ENCODE measurements at regions not wholly inside any gene's neighbourhood (a gene's known extent, or its start where the extent isn't known, plus 50 kb on each side); places are given as distances from the start of the nearest gene placed in this dataset.

GRCh38 chr10:125424191-125424847 is 258.6 kb downstream of the TEX36 start:
- no peak overlapping the region for H3K27ac ChIP-seq
- DNase-seq (ENCODE audit: low spot score), result no peak
- no peak for TF ChIP-seq CTCF (IDR thresholded peaks at IDR 0.05)
- no peak overlapping the region for H3K4me3 ChIP-seq

- TF ChIP-seq CTCF (IDR thresholded peaks at IDR 0.05), result no peak
- no peak overlapping the region for H3K4me3 ChIP-seq
- DNase-seq (ENCODE audit: low spot score), result no peak
- H3K27ac ChIP-seq, result no peak overlapping the region
Observed at GRCh38 chr10:125423569-125423968, 259.4 kb downstream of the TEX36 start.

GRCh38 chr10:125419831-125420230 is 259.5 kb upstream of the CTBP2 start:
- H3K27ac ChIP-seq, result no peak overlapping the region
- no peak overlapping the region for H3K4me3 ChIP-seq
- no peak for DNase-seq (ENCODE audit: low spot score)
- TF ChIP-seq CTCF (IDR thresholded peaks at IDR 0.05), result no peak

GRCh38 chr10:125419146-125419545 is 258.8 kb upstream of the CTBP2 start:
- no peak overlapping the region for H3K27ac ChIP-seq
- H3K4me3 ChIP-seq, result no peak overlapping the region
- TF ChIP-seq CTCF (IDR thresholded peaks at IDR 0.05), result no peak
- no peak for DNase-seq (ENCODE audit: low spot score)

- TF ChIP-seq CTCF (IDR thresholded peaks at IDR 0.05), result no peak
- no peak overlapping the region for H3K4me3 ChIP-seq
- H3K27ac ChIP-seq, result no peak overlapping the region
- no peak for DNase-seq (ENCODE audit: low spot score)
Observed at GRCh38 chr10:125417605-125418004, 257.2 kb upstream of the CTBP2 start.

- no peak for TF ChIP-seq CTCF (IDR thresholded peaks at IDR 0.05)
- H3K27ac ChIP-seq, result no peak overlapping the region
- no peak overlapping the region for H3K4me3 ChIP-seq
- no peak for DNase-seq (ENCODE audit: low spot score)
Observed at GRCh38 chr10:125415964-125416363, 255.6 kb upstream of the CTBP2 start.

- H3K4me3 ChIP-seq, result no peak overlapping the region
Observed at GRCh38 chr10:125415006-125415633, 254.8 kb upstream of the CTBP2 start.

More at GRCh38 chr10:125415006-125415633, 254.8 kb upstream of the CTBP2 start:
- no peak for DNase-seq (ENCODE audit: low spot score)
- no peak for TF ChIP-seq CTCF (IDR thresholded peaks at IDR 0.05)
- no peak overlapping the region for H3K27ac ChIP-seq
